ENCODE measurements at regions not wholly inside any gene's neighbourhood (a gene's known extent, or its start where the extent isn't known, plus 50 kb on each side); places are given as distances from the start of the nearest gene placed in this dataset.

GRCh38 chr2:114085238-114085637, 195.3 kb downstream of the ACTR3 start:
- TF ChIP-seq CTCF (IDR thresholded peaks at IDR 0.05 in 8 of 11, conservative IDR thresholded peaks at IDR 0.05 in 3 of 11) (no peak), POLR2A (IDR thresholded peaks at IDR 0.05) (no peak), POLR2AphosphoS5 (IDR thresholded peaks at IDR 0.05) (no peak)
